HG03558 (cell line): ENCODE measurements at regions not wholly inside any gene's neighbourhood (a gene's known extent, or its start where the extent isn't known, plus 50 kb on each side); places are given as distances from the start of the nearest gene placed in this dataset.
"Not testable (repeated sequence)": the region's sequence is repeated elsewhere in the genome, so short reads cannot be mapped to it uniquely, and the experiment has no call there.

ENCODE experiments used
- ATAC-seq: cut with Tn5 transposase; IDR thresholded peaks from one replicate; pipeline ENCODE4 v1.9.1; 2021; ENCODE audit warnings: moderate number of reproducible peaks; ENCODE audit not compliant: unreplicated experiment; ENCODE audit errors: extremely low read depth

DNA sequence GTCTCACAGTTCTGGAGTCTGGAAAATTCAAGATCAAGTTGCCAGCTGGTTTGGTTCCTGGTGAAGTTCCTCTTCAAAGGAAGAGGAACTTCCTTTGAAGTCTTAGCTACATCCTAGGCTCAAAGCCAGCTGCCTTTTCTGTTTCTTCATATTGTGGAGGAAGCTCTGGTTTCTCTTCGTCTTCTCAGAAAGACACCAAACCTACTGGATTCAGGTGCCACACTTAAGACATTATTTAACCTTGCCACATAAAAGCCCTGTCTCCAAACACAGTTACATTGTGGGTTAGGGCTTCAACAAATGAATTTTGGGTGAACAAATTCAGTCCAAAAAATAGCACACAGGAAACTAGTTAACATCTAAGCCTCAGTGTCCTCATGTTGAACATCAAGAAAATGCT, 1019.8 kb downstream of the GALC start:
- no peak for ATAC-seq

DNA sequence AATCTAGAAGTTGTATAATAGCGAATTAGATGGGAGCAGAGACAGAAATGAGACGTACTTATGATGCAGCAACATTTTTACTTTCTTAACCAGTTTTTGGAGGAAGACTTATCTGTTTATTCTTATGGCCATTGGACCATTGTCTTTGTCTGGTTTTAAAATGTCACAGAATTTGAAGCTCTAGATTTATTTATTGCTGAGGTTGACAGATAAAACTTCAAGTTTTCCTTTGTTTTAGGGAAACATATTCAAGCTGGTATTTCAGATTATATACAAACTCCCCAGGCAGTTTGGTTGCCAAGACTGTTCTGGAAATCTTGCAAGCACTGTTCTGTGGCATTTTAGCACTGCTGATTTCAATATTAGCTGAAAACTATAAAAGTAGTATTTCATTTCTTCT, 1021.7 kb downstream of the GALC start:
- no peak for ATAC-seq

DNA sequence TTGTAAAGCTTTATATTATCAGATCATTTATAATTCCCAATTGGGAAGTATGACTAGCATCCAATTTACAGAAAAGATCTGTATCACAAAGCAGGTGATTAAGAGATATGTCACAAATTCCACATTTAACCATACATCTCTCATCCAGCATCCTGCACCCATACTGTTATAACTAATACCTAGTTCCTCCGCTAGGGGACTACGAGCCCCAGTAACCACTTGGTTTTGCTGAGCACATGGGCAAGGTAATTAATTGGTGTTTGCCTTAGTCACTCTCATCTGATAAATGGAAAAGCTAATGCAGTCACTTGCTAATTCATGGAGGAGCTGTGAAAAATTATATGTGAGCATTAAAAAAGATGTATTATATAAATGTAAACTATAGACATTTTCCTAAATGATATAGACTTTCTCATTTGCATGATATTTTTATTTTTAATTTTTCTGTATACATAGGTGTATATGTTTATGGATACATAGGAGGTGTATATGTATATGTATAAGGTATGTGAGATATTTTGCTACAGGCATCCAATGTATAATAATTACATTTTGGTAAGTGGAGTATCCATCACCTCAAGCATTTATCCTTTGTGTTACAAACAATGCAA, 1031.8 kb downstream of the GALC start:
- no peak for ATAC-seq

DNA sequence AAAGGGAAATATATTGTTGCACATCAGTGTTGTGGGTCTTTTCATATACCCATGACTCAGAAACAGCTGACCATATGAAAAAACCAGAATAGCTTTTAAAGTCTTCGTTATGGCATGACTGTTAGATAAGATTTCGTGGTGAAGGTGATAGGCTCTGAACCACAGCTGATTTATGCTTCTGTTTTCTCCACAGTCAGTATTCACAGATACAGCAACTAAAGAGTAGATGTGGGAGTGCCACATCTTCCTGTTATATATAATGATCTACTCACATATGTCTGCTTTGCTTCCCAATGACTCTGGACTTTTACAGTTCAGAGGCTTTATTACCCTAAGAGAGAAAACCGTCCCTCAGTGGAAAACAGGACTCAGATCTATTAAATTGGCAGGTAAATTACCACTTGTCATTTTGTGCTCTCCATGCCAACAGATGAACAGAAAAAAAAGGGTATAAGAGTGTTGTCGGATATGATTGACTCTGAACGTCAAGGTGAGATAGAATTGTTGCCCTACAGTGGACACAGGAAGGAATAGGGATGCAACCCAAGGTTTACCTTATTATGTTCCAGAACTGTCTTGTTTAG, 1037.1 kb downstream of the GALC start:
- no peak for ATAC-seq

DNA sequence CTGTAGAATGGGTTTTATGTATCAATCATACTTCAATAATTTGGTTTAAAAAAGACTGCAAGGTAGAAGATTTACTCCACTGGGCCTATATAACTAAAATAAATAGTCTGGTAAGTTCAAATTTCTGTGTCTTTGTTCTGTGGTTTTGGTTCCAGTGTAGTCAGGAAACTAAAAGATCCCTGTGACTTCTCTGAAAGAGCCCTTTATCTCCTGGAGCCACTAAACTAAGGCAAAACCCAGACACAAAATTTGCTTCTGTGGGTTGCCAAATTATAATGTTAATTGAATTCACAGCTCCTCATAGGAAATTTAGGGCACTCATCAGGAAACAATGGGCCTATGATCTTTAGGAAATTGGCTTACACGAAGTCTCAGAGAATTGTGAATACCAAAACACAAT, 1038.4 kb downstream of the GALC start:
- ATAC-seq: no peak

DNA sequence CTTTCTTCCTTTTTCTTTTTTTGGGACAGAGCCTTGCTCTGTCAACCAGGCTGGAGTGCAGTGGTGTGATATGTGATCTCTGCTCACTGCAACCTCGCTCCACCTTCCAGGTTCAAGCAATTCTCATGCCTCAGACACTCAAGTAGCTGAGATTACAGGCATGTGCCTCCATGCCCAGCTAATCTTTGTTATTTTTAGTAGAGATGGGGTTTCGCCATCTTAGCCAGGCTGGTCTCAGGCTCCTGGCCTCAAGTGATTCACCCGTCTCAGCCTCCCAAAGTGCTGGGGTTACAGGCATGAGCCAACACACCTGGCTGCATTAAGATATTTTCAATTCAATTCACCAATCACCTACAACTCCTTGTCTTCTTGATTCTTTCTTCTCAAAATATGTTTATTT, 1046.5 kb downstream of the GALC start:
- no peak for ATAC-seq

DNA sequence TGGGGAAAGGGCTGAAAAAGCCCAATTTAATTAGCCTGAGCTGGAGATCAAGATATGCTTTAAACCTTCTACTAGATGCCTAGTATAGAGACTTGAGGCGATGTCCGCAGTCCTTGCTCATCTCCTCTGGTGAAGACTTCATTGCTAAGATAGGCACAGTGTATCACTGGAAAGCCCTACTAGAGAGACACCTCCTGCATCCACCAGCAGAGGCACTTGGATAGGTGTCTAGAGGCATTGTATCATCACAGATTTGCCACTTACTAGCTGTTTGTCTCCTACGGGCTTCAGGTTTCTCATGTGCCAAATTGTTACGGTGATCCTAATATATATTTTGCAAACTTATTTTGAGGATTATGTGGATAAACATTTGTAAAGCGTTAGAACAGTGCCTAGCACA, 1048.5 kb downstream of the GALC start:
- ATAC-seq: no peak

DNA sequence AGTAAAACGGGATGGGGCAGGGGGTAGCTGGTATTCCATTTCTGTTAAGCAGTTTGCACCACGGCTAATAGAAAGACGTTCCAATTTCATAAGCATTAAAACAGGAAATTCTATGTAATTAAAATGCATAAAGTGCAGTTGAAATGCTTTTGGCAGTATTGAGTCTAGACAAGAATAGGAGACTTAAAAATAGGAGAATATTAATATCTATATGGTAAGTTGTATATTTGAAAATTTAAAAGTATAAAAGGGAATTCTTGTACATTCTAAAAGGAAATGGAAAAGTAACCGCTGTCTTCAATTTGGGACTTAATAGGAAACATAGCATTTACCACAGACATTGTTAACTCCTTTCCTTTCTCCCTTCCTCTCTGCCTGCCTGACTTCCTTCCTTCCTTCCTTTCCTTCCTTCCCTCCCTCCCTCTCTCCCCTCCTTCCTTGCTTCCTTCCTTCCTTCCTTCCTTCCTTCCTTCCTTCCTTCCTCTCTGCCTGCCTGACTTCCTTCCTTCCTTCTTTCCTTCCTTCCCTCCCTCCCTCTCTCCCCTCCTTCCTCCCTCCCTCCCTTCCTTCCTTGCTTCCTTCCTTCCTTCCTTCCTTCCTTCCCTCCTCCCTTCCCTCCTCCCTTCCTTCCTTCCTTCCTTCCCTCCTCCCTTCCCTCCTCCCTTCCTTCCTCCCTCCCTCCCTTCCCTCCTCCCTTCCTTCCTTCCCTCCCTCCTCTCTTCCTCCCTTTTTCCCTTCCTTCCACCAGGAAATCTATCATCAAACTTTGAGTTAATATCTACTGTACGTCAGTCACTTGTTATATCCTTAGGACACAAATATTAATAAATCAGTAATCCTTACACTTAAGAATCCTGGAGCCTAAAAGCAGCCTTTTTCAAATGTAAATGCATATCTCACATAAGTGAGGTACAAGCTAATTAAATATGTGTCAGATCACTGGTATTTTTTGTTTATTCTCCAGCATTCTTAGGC, 1049.3 kb downstream of the GALC start:
- no peak for ATAC-seq

DNA sequence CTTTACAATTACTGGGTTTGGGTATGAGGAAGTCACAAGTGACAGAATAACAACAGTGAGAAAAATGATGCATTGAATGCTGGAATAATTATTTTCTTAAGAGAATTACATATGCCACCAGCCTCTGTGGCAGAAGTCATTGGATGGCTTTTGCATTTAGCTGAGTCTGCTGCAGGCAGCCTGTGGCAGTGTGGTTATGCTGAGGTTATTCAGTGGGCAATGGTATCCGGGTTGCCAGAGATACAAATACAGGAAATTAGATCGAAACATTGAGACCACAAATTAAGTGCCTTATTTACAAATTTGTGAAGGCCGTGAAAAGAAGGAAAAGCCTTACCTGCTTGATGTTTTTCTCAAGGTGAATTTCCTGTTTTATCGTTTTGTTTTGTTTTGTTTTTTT, 1050.0 kb downstream of the GALC start:
- no peak for ATAC-seq

DNA sequence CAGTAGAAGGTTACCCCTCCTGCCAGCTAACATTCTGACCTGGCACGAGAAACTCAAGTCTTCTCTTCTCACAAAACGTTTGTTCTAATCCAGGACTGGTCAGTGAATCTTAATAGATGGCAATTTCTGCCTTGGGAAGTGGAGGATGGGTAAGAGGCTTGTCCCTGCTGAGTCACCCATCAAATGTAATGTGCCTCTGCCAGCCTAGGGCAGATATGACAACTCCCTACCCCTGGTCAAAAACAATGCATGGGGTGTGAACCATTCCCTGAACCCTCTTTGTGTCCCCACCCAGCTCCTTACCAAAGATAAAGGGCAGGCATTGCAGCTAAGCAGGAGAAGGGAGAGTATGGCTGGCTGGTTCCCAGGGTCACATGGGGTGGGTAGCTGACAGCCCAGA, 1052.9 kb downstream of the GALC start:
- no peak for ATAC-seq

DNA sequence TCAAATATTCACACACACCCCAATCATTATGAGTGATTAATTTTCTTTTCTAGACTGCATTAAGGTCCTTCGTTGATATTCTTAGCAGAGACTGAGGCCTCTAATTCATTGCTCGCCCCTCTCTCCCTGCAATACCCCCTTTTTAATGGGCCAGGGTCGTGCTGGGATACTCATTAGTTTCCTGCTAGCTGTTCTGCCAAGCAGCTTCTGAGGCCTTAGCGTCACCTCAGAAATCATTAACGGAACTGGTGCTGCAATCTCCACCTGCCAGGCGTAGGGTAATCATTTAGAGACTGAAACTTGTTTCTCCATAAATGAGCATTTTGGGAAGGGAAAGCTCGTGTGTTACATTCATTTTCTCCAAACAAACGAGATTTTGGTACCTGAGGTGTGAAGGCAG, 1054.7 kb downstream of the GALC start:
- no peak for ATAC-seq

DNA sequence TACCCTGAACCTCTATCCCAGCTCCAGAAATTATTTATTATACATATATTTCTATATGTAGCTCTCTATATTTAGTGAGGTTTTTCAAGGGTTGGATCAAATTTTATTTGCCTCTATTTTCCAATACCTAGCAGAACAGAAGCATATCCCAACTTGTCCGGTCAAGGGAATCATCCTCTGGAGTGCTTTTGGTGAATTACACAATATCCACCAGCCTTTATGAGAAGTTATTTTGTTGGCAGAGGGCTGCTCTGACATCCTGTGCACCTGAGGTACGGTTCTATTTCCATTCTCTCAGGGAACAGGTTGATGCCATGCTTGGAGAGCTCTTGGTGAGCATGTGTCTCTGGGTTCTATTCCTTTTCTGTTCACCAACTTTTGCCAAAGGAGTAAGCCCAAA, 1056.4 kb downstream of the GALC start:
- no peak for ATAC-seq

DNA sequence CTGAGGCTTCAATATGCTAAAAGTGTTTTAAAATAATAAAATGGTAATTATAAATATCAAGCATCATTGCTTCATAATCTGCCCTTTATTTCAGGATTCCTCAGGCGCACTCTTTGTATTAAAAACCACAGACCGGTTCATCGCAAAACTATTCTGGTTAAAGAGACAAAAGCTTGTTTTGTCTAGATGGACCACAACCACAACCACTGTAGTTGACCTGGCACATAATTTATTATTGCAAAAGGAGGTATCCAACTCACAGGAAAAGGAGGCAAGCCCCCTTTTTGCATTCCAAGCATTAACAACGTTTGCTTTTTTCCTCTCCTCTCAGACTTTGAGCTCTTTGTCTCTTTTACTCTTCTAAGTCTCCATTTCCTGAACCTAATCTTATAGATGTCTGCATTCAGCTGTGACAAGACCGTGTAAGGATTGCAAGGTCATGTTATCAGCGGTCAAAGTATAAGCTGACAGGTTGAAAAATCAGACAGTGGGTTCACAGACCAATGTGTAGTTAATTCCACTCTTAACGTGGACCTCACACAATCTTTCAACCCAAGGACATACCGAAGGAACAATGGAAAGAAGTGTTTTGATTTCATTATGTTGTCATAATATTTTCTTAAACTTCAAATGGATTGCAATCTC, 1057.6 kb downstream of the GALC start:
- no peak for ATAC-seq

DNA sequence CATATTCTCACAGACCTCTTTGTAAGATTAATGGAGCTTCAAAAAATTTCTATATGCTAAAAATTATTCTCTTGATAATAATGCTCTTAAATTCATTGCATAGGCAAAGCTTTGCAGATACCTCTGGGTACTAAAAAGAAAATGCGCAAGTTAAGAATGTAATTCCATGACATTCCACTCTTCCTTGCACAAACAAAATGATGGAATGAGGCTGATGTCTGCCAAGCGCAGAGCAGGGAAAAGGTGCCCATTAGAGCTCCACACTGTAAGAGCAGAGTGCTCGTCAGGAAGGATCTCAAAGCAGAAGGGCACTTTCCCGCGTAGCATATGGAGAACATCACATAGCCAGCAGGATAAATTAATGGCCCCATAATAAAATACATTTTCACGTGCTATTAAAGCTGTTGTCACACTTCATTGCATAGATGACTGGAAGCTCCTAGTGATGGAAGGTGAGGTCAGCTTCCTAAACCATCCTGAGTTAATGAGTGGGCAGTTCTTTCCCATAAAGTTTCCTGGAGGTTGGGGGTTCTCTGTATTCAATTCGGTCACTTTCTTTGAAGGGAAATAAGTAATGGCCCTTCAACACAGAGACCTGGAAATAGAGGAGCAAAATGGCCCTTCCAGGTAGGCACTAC, 1058.9 kb downstream of the GALC start:
- ATAC-seq: no peak

DNA sequence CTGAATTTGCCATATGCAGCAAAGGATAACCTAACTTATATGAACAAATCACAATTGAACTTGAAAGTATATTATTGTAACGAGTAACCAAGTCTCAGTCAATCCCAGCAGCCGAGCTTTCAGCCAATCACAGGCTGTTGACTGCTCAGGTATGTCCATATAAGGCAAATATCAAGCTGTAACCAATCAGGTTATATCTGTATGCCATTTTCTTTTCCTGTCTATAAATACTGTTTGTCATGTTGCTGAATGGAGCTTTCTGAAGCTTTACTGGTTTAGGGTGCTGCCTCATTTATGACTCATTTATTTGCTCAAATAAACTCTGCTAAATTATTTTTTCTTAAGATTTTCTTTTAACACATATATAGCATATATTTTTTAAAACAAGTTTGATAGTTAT, 1059.5 kb downstream of the GALC start:
- ATAC-seq: no peak

DNA sequence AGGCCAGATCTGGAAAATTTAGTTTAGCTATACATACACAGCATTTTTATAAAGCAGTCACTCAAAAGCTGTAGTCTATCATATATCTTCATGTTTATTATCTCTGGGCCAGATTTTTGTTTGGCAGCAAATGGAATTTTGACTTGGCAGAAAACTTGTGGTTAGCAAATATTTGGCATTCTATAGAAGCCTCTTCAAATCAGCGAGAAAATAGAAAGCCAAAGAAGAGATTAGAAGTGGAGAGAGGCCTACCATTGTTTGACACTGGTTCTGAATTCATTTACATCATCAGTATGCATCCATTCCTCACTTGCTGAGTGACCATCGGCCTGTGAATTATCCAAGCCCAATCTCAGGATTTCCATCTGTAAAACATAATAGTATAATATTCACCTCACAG, 1077.6 kb downstream of the GALC start:
- ATAC-seq: no peak

DNA sequence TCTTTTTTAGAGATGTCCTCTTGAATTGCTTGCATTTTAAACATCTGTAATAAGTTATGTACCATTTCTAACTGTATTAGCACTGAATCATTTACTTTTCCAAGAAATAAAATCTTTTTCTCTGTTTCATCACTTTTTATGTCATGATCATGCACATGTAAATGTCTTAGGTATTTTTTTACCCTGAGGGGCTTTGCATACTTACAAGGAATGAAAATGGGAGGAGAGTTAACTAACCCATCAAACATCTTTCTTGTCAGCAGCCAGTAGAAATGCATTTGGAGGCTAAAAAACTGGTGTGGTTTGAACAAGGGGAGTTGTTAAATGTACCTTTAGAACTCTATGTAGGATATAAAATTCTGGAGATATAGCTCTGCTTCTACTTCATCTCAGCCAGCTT, 1080.3 kb downstream of the GALC start:
- ATAC-seq: no peak

DNA sequence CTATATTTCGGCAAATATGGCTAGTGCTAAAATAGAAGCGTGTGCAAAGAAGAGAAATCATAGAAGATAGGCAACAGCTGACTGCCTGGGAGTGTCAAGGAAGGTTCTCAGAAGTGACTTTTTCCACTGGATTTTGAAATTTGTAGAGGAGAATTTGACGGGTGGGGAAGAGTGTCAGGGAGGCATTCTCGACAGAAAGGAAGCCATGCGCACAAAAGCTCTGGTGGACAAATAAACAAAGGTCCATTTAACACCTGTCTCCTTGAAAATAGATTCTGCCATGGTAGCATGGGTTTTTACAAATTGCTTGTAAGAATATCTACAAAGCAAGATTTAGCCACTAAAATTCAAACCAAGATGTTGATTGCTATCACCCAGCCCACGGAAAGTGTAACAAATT, 1081.5 kb downstream of the GALC start:
- ATAC-seq: no peak

DNA sequence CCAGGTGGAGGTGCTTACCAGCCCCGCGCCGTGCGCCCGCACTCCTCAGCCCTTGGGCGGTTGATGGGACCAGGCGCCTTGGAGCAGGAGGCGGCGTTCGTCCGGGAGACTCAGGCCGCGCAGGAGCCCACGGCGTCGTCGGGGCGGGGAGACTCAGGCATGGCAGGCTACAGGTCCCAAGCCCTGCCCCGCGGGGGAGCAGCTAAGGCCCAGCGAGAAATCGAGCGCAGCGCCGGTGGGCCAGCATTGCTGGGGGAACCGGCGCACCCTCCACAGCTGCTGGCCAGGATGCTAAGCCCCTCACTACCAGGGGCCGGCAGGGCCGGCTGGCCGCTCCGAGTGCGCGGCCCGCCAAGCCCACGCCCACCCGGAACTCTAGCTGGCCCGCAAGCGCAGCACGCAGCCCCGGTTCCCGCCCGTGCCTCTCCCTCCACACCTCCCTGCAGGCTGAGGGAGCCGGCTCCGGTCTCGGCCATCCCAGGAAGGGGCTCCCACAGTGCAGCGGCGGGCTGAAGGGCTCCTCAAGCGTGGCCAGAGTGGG, 1087.5 kb downstream of the GALC start:
- not testable (repeated sequence) for ATAC-seq
